HCT116 (cell line): ENCODE measurements at regions not wholly inside any gene's neighbourhood (a gene's known extent, or its start where the extent isn't known, plus 50 kb on each side); places are given as distances from the start of the nearest gene placed in this dataset.

ENCODE experiments used
- ATAC-seq: fragments of 200-7000 bp; cut with Tn5 transposase; 2 replicates; pipeline ENCODE4 v1.9.1; 2020; ENCODE audit warnings: mild to moderate bottlenecking, moderate library complexity
- BruUV-seq: library from RNA; stranded (reverse); fragments of 400-500 nt; replicated peaks from 2 replicates; lab custom pipeline; 2021; lab: Mats Ljungman, UMichigan
- CTCF ChIA-PET: fragments of 300-600 bp; sonication (Branson Sonifier 250); formaldehyde crosslinking; loops from one replicate; lab custom pipeline; 2021; ENCODE audit warnings: antibody characterized with exemption; lab: Charles Lee
- POLR2A ChIA-PET: fragments of 300-600, 350-600 bp; sonication (Branson Sonifier 250); formaldehyde crosslinking; loops from one replicate; lab custom pipeline; 2021; ENCODE audit warnings: antibody characterized with exemption; lab: Charles Lee
- RAD21 ChIA-PET, 2 experiments: fragments of 300-600 bp; sonication (Branson Sonifier 250); formaldehyde crosslinking; loops; one replicate each; lab custom pipeline; 2023; ENCODE audit warnings: low total read pairs in 2 of 2; ENCODE audit not compliant: uncharacterized antibody in 2 of 2, unreplicated experiment in 2 of 2, low non-redundant PET in 1 of 2; lab: Charles Lee
- DNase-seq: peaks from one replicate; pipeline ENCODE4 v3.0.0-alpha.2; 2010; ENCODE audit warnings: low read depth, low spot score
- H2AFZ ChIP-seq: fragments of 200-600 bp; shearing (Covaris generic), sonication (generic); 2 replicates; pipeline ENCODE4 v1.6.1; 2017; ENCODE audit warnings: low read depth, mixed run types, mixed read lengths, antibody characterized with exemption, low read length; ENCODE audit not compliant: poor library complexity, severe bottlenecking
- H3K27ac ChIP-seq: 2 replicates; pipeline ENCODE4 v1.5.1; 2012; ENCODE audit warnings: low read depth, low read length
- H3K27me3 ChIP-seq: fragments of 200-600 bp; sonication (generic); 2 replicates; pipeline ENCODE4 v1.6.1; 2016; ENCODE audit warnings: mixed run types, low read length, mixed read lengths; ENCODE audit not compliant: insufficient read depth
- H3K36me3 ChIP-seq, 2 experiments: fragments of 200-500 bp in 1 of 2; fragments of 200-600 bp in 1 of 2; sonication (Bioruptor generic) in 1 of 2; sonication (generic) in 1 of 2; 2 replicates each; pipeline versions ENCODE4 v1.5.1 to v1.6.1; 2014 to 2016; ENCODE audit warnings: low read length in 2 of 2, inconsistent platforms in 1 of 2, mixed read lengths in 1 of 2, mixed run types in 1 of 2; ENCODE audit not compliant: insufficient read depth in 2 of 2, control insufficient read depth in 1 of 2
- H3K4me1 ChIP-seq, 2 experiments: fragments of 200-600 bp in 1 of 2; sonication (generic) in 1 of 2; 2 replicates each; pipeline versions ENCODE4 v1.5.1 to v1.6.1; 2012 to 2017; ENCODE audit warnings: low read length in 2 of 2, inconsistent platforms in 1 of 2, mild to moderate bottlenecking in 1 of 2, mixed read lengths in 1 of 2, mixed run types in 1 of 2, moderate library complexity in 1 of 2; ENCODE audit not compliant: insufficient read depth in 2 of 2, control insufficient read depth in 1 of 2
- H3K4me2 ChIP-seq: fragments of 200-600 bp; sonication (generic); 2 replicates; pipeline ENCODE4 v1.6.1; 2017; ENCODE audit warnings: mixed run types, low read length, mixed read lengths
- H3K4me3 ChIP-seq, 2 experiments: fragments of 200-600 bp in 1 of 2; sonication (generic) in 1 of 2; replicated peaks in 1 of 2; 2 replicates each; pipeline ENCODE4 v1.5.1; 2011 to 2016; ENCODE audit warnings: low read length in 2 of 2, control low read depth in 1 of 2, low read depth in 1 of 2, mild to moderate bottlenecking in 1 of 2, mixed read lengths in 1 of 2, mixed run types in 1 of 2
- H3K79me2 ChIP-seq: fragments of 200-600 bp; sonication (generic); 2 replicates; pipeline ENCODE4 v1.6.1; 2017; ENCODE audit warnings: mild to moderate bottlenecking, mixed run types, low read length, moderate library complexity, mixed read lengths; ENCODE audit not compliant: insufficient read depth
- H3K9ac ChIP-seq: fragments of 200-600 bp; sonication (generic); 2 replicates; pipeline ENCODE4 v1.6.1; 2016; ENCODE audit warnings: low read length, mixed read lengths
- H3K9me2 ChIP-seq: fragments of 200-600 bp; sonication (generic), shearing (Covaris generic); 2 replicates; pipeline ENCODE4 v1.6.1; 2017; ENCODE audit warnings: mixed run types, mild to moderate bottlenecking, moderate library complexity; ENCODE audit not compliant: insufficient read depth
- H3K9me3 ChIP-seq, 2 experiments: fragments of 200-500 bp in 1 of 2; fragments of 200-600 bp in 1 of 2; sonication (Bioruptor generic) in 1 of 2; sonication (generic) in 1 of 2; 2 replicates each; pipeline ENCODE4 v1.6.1; 2014 to 2017; ENCODE audit warnings: low read length in 2 of 2, mixed read lengths in 2 of 2, inconsistent platforms in 1 of 2, low read depth in 1 of 2, mild to moderate bottlenecking in 1 of 2, mixed run types in 1 of 2, moderate library complexity in 1 of 2; ENCODE audit not compliant: control insufficient read depth in 1 of 2, insufficient read depth in 1 of 2
- H4K20me1 ChIP-seq: fragments of 200-600 bp; sonication (generic), shearing (Covaris generic); 2 replicates; pipeline ENCODE4 v1.6.1; 2017; ENCODE audit warnings: mixed run types, mild to moderate bottlenecking, moderate library complexity; ENCODE audit not compliant: insufficient read depth
- CBX3 ChIP-seq: IDR thresholded peaks from 2 replicates; pipeline ENCODE4 v1.6.1; 2012; ENCODE audit warnings: low read depth
- CEBPB ChIP-seq: IDR thresholded peaks from 2 replicates; pipeline ENCODE4 v1.6.1; 2012; ENCODE audit warnings: low read depth
- EGR1 ChIP-seq: IDR thresholded peaks from 2 replicates; pipeline ENCODE4 v1.6.1; 2012; ENCODE audit warnings: low read depth
- ELF1 ChIP-seq: IDR thresholded peaks from 2 replicates; pipeline ENCODE4 v1.6.1; 2012; ENCODE audit warnings: low read depth, borderline replicate concordance
- EZH2 ChIP-seq: fragments of 200-600 bp; sonication (generic); IDR thresholded peaks from 2 replicates; pipeline ENCODE4 v1.6.1; 2017; ENCODE audit warnings: antibody characterized with exemption, mixed run types
- EZH2phosphoT487 ChIP-seq: fragments of 200-600 bp; IDR thresholded peaks from 2 replicates; pipeline ENCODE4 v1.6.1; 2018; ENCODE audit warnings: antibody characterized with exemption, borderline replicate concordance
- FOSL1 ChIP-seq: IDR thresholded peaks from 2 replicates; pipeline ENCODE4 v1.6.1; 2012; ENCODE audit warnings: low read depth
- JUND ChIP-seq: IDR thresholded peaks from 2 replicates; pipeline ENCODE4 v1.6.1; 2012
- POLR2A ChIP-seq: IDR thresholded peaks from 2 replicates; pipeline ENCODE4 v1.7.0; 2011; ENCODE audit warnings: borderline replicate concordance; ENCODE audit not compliant: insufficient read depth, insufficient read length; ENCODE audit errors: extremely low read depth
- POLR2AphosphoS5 ChIP-seq: IDR thresholded peaks from 2 replicates; pipeline ENCODE4 v1.6.1; 2011; ENCODE audit warnings: mild to moderate bottlenecking, low read depth, low read length, moderate library complexity
- RAD21 ChIP-seq: IDR thresholded peaks from 2 replicates; pipeline ENCODE4 v1.6.1; 2012; ENCODE audit warnings: low read depth, mild to moderate bottlenecking
- REST ChIP-seq: IDR thresholded peaks from 2 replicates; pipeline ENCODE4 v1.6.1; 2012; ENCODE audit warnings: low read depth
- SIN3A ChIP-seq: IDR thresholded peaks from 2 replicates; pipeline ENCODE4 v1.6.1; 2012; ENCODE audit warnings: low read depth
- SRF ChIP-seq: IDR thresholded peaks from 2 replicates; pipeline ENCODE4 v1.6.1; 2012; ENCODE audit warnings: low read depth
- TCF7L2 ChIP-seq: IDR thresholded peaks from 2 replicates; pipeline ENCODE4 v1.7.0; 2011; ENCODE audit warnings: borderline replicate concordance, inconsistent platforms; ENCODE audit not compliant: insufficient read depth, insufficient read length; ENCODE audit errors: extremely low read depth
- YY1 ChIP-seq: IDR thresholded peaks from 2 replicates; pipeline ENCODE4 v1.6.1; 2011; ENCODE audit warnings: low read length, low read depth, moderate library complexity, mild to moderate bottlenecking; ENCODE audit not compliant: insufficient replicate concordance; ENCODE audit errors: extremely low read depth
- ZFX ChIP-seq: fragments of 450-650 bp; IDR thresholded peaks from 2 replicates; pipeline ENCODE4 v1.6.1; 2017
- ZNF274 ChIP-seq: fragments of 200-500 bp; sonication (Bioruptor generic); IDR thresholded peaks from 2 replicates; pipeline ENCODE4 v1.6.1; 2014; ENCODE audit warnings: mild to moderate bottlenecking, low read depth, low read length, inconsistent platforms
- intact Hi-C: fragments of 100-400 bp; cut with micrococcal nuclease; formaldehyde crosslinking; loops from 2 replicates; pipeline ENCODE4 v1.10.0; 2022
- TF ChIP-seq, protein P1 (sequence below): IDR thresholded peaks from 2 replicates; pipeline ENCODE4 v1.6.1; 2012
- TF ChIP-seq, protein P2 (sequence below): IDR thresholded peaks from 2 replicates; pipeline ENCODE4 v1.6.1; 2011; ENCODE audit warnings: mild to moderate bottlenecking, low read length, moderate library complexity; ENCODE audit not compliant: insufficient replicate concordance; ENCODE audit errors: extremely low read depth

- Histone ChIP-seq H3K4me3 (no peak overlapping the region), H3K4me1 (no peaks in the 10 kb centered on the region), H4K20me1 (no peaks in the 10 kb centered on the region), H3K9ac (no peak overlapping the region), H3K9me2 (no peaks in the 10 kb centered on the region), H2AFZ (no peak overlapping the region), H3K4me2 (no peak overlapping the region), H3K79me2 (no peaks in the 10 kb centered on the region), H3K27ac (no peak overlapping the region), H3K36me3 (no peaks in the 10 kb centered on the region; a peak in 1 of 4 replicates), H3K9me3 (peaks cover 5 to 18% of the 10 kb centered on the region in 2 experiments; a peak in 2 of 4 replicates), H3K27me3 (no peaks in the 10 kb centered on the region)
- DNase-seq (no peak), ATAC-seq (no peak)
- BruUV-seq, result no TSS peak
- RAD21 ChIA-PET, result no interaction called here
- intact Hi-C loops, result no loop called here
- POLR2A ChIA-PET, result no interaction called here
- CTCF ChIA-PET, result no interaction called here
- TF ChIP-seq ZNF274, result no peak
- TF ChIP-seq TCF7L2, result no peak
- no peak for TF ChIP-seq FOSL1
- no peak for TF ChIP-seq ELF1
- TF ChIP-seq RAD21, result no peak
- no peak for TF ChIP-seq CEBPB
- TF ChIP-seq SIN3A, result no peak
- TF ChIP-seq YY1, result no peak
- no peak for TF ChIP-seq SRF
- no peak for TF ChIP-seq EZH2
- no peak for TF ChIP-seq ZFX
- no peak for TF ChIP-seq POLR2A
- TF ChIP-seq, protein P1, sequence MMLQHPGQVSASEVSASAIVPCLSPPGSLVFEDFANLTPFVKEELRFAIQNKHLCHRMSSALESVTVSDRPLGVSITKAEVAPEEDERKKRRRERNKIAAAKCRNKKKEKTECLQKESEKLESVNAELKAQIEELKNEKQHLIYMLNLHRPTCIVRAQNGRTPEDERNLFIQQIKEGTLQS, result no peak
- TF ChIP-seq CBX3, result no peak
- TF ChIP-seq EGR1, result no peak
- TF ChIP-seq POLR2AphosphoS5, result no peak
- no peak for TF ChIP-seq EZH2phosphoT487
- TF ChIP-seq, protein P2, sequence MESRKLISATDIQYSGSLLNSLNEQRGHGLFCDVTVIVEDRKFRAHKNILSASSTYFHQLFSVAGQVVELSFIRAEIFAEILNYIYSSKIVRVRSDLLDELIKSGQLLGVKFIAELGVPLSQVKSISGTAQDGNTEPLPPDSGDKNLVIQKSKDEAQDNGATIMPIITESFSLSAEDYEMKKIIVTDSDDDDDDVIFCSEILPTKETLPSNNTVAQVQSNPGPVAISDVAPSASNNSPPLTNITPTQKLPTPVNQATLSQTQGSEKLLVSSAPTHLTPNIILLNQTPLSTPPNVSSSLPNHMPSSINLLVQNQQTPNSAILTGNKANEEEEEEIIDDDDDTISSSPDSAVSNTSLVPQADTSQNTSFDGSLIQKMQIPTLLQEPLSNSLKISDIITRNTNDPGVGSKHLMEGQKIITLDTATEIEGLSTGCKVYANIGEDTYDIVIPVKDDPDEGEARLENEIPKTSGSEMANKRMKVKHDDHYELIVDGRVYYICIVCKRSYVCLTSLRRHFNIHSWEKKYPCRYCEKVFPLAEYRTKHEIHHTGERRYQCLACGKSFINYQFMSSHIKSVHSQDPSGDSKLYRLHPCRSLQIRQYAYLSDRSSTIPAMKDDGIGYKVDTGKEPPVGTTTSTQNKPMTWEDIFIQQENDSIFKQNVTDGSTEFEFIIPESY, result no peak
- no peak for TF ChIP-seq JUND
- TF ChIP-seq REST, result no peak
Observed at GRCh38 chr16:59690216-59690615, 956.1 kb upstream of the GOT2 start.
